Sigmoid colon (tissue), 3 donors: ENCODE measurements at regions not wholly inside any gene's neighbourhood (a gene's known extent, or its start where the extent isn't known, plus 50 kb on each side); places are given as distances from the start of the nearest gene placed in this dataset.

ENCODE experiments used
- CTCF ChIP-seq, 4 experiments: fragments of 450-650 bp in 3 of 4; fragments of 200-600 bp in 1 of 4; IDR thresholded peaks; one replicate each; pipeline ENCODE4 v1.5.1; 2016 to 2019; ENCODE audit warnings: antibody characterized with exemption in 4 of 4, mild to moderate bottlenecking in 3 of 4, moderate library complexity in 2 of 4
- POLR2A ChIP-seq, 2 donors: fragments of 450-650 bp; IDR thresholded peaks; one replicate each; pipeline ENCODE4 v1.6.1; 2016; ENCODE audit warnings: antibody characterized with exemption in 2 of 2, mild to moderate bottlenecking in 2 of 2, moderate library complexity in 2 of 2

DNA sequence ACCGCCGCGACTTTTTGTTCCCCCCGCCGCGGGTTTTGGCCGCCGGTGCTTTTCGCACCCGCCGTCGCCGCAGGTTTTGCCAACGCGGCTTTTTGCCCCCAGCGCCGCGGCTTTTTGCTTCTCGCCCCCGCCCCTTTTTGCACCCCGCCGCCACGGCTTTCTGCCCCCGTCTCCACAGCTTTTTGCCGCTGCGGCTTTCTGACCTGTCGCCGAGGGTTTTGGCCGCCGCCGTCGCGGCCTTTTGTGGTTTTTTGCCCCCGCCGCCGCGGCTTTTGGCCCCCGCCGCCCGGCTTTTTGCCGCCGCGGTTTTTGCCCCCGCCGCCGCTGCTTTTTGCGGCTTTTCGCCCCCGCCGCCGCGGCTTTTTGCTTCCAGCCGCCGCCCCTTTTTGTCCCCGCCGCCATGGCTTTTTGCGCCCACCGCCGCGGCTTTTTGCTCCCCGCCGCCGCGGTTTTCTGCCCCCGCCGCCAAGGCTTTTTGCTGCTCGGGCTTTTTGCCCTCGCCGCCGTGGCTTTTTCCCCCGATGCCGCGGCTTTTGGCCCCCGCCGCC is 151.1 kb downstream of the KCNJ18 start:
- no peak for TF ChIP-seq CTCF (IDR thresholded peaks at IDR 0.05)
- no peak for TF ChIP-seq POLR2A (IDR thresholded peaks at IDR 0.05)
